ENCODE measurements at regions not wholly inside any gene's neighbourhood (a gene's known extent, or its start where the extent isn't known, plus 50 kb on each side); places are given as distances from the start of the nearest gene placed in this dataset.

GRCh38 chr16:16877061-16877460 is 498.1 kb downstream of the NPIPA7 start (continued):
- no peak for TF ChIP-seq ZNF701 (tag by site-specific recombination; IDR thresholded peaks at IDR 0.05)
- no peak for TF ChIP-seq ZNF664 (tag by site-specific recombination; IDR thresholded peaks at IDR 0.05)
- no peak for TF ChIP-seq ZBTB7A (tag by site-specific recombination; IDR thresholded peaks at IDR 0.05; ENCODE audit: low read depth)

DNA sequence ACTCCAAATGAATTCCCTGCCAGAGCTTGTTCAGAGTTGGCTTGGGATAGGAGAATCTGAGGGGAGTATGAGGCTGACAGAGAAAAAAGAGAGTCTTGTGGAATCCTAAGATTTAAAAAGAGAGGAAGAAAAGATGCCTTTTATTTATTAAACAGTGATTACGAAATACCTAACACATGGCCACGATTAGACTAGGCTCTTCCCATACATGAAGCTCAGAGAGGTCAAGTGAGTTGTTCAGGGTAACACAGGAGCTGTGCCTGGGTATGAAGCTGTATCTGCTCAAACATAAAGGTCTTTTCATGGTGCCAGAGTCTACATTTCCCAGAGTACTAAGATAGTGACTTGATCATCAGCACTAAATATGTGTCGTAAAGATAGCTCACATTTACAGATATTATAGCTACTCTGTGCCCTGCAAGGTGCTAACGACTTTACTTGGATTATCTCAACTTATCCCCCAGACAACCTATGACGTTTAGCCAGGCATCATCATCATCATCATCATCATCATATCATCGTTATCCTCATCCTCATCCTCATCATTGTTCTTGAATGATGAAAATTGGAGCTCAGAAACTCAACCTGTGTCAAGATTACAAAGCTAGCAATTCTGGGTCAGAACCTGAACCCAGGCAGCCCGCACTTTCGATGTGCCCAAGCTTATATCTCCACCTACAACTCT is 500.8 kb downstream of the NPIPA7 start:
- POLR2A ChIA-PET = no interaction called here
- Histone ChIP-seq H3K27ac (ENCODE audit: extremely low read depth, low read depth, low read length) (no peak overlapping the region), H3K4me3 (ENCODE audit: low read depth, low read length) (no peak overlapping the region), H3K4me1 (ENCODE audit: control insufficient read depth, insufficient read depth, low read length) (no peaks in the 10 kb centered on the region), H3K9me3 (ENCODE audit: control insufficient read depth, insufficient read depth, low read depth, low read length) (no peaks in the 10 kb centered on the region), H3K36me3 (ENCODE audit: control insufficient read depth in 2 of 2, insufficient read depth in 1 of 2, low read length in 2 of 2) (no peaks in the 10 kb centered on the region)
- TF ChIP-seq ZNF169 (tag by site-specific recombination; IDR thresholded peaks at IDR 0.05) = no peak
- peak; percentile 64 for TF ChIP-seq ZNF513 (tag by site-specific recombination; IDR thresholded peaks at IDR 0.05)
- TF ChIP-seq, protein P1, sequence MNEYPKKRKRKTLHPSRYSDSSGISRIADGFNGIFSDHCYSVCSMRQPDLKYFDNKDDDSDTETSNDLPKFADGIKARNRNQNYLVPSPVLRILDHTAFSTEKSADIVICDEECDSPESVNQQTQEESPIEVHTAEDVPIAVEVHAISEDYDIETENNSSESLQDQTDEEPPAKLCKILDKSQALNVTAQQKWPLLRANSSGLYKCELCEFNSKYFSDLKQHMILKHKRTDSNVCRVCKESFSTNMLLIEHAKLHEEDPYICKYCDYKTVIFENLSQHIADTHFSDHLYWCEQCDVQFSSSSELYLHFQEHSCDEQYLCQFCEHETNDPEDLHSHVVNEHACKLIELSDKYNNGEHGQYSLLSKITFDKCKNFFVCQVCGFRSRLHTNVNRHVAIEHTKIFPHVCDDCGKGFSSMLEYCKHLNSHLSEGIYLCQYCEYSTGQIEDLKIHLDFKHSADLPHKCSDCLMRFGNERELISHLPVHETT (tag by site-specific recombination; IDR thresholded peaks at IDR 0.05) = no peak
- CTCF ChIA-PET = interaction anchor here (0.6 kb wide), 1 partner anchor 1423 kb away, joined by 3 read pairs; no protein-coding TSS in a partner anchor

GRCh38 chr16:16881814-16882213 is 502.9 kb downstream of the NPIPA7 start:
- ChIA-PET POLR2A (no interaction called here), CTCF (no interaction called here)
- TF ChIP-seq, protein P2, sequence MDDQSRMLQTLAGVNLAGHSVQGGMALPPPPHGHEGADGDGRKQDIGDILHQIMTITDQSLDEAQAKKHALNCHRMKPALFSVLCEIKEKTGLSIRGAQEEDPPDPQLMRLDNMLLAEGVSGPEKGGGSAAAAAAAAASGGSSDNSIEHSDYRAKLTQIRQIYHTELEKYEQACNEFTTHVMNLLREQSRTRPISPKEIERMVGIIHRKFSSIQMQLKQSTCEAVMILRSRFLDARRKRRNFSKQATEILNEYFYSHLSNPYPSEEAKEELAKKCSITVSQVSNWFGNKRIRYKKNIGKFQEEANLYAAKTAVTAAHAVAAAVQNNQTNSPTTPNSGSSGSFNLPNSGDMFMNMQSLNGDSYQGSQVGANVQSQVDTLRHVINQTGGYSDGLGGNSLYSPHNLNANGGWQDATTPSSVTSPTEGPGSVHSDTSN (CRISPR knock-in tag; IDR thresholded peaks at IDR 0.05) = no peak
- TF ChIP-seq ZNF521 (tag by site-specific recombination; IDR thresholded peaks at IDR 0.05) (no peak), ZNF302 (tag by site-specific recombination; IDR thresholded peaks at IDR 0.05; ENCODE audit: low read depth) (no peak), ZBTB26 (tag by site-specific recombination; optimal IDR thresholded peaks at IDR 0.05) (no peak), ZNF311 (tag by site-specific recombination; IDR thresholded peaks at IDR 0.05; ENCODE audit: borderline replicate concordance) (no peak), ZNF501 (tag by site-specific recombination; IDR thresholded peaks at IDR 0.05) (no peak), ZNF664 (tag by site-specific recombination; IDR thresholded peaks at IDR 0.05) (no peak), YY1 (tag by site-specific recombination; IDR thresholded peaks at IDR 0.05) (no peak), ZSCAN30 (tag by site-specific recombination; IDR thresholded peaks at IDR 0.05) (no peak), ZNF677 (tag by site-specific recombination; IDR thresholded peaks at IDR 0.05) (no peak), ZNF548 (tag by site-specific recombination; IDR thresholded peaks at IDR 0.05) (no peak), KLF10 (tag by site-specific recombination; IDR thresholded peaks at IDR 0.05) (no peak), ZXDB (tag by site-specific recombination; IDR thresholded peaks at IDR 0.05) (no peak), SCRT2 (tag by site-specific recombination; IDR thresholded peaks at IDR 0.05) (no peak), ZNF214 (tag by site-specific recombination; IDR thresholded peaks at IDR 0.05; ENCODE audit: borderline replicate concordance) (no peak), INSM2 (tag by site-specific recombination; IDR thresholded peaks at IDR 0.05) (no peak)
- TF ChIP-seq, protein P3, sequence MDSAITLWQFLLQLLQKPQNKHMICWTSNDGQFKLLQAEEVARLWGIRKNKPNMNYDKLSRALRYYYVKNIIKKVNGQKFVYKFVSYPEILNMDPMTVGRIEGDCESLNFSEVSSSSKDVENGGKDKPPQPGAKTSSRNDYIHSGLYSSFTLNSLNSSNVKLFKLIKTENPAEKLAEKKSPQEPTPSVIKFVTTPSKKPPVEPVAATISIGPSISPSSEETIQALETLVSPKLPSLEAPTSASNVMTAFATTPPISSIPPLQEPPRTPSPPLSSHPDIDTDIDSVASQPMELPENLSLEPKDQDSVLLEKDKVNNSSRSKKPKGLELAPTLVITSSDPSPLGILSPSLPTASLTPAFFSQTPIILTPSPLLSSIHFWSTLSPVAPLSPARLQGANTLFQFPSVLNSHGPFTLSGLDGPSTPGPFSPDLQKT (IDR thresholded peaks at IDR 0.05; ENCODE audit: borderline replicate concordance, low read depth, low read length) = no peak
- Histone ChIP-seq H3K4me3 (ENCODE audit: low read depth, low read length) (no peak overlapping the region), H3K9me3 (ENCODE audit: control insufficient read depth, insufficient read depth, low read depth, low read length) (no peaks in the 10 kb centered on the region), H3K4me1 (ENCODE audit: control insufficient read depth, insufficient read depth, low read length) (no peaks in the 10 kb centered on the region), H3K36me3 (ENCODE audit: control insufficient read depth in 2 of 2, insufficient read depth in 1 of 2, low read length in 2 of 2) (no peaks in the 10 kb centered on the region), H3K27ac (ENCODE audit: extremely low read depth, low read depth, low read length) (no peak overlapping the region)

All from HEK293 (cell line).